HG03342 (cell line): ENCODE measurements at regions not wholly inside any gene's neighbourhood (a gene's known extent, or its start where the extent isn't known, plus 50 kb on each side); places are given as distances from the start of the nearest gene placed in this dataset.
"Not testable (repeated sequence)": the region's sequence is repeated elsewhere in the genome, so short reads cannot be mapped to it uniquely, and the experiment has no call there.

ENCODE experiments used
- ATAC-seq: cut with Tn5 transposase; IDR thresholded peaks from one replicate; pipeline ENCODE4 v1.9.1; 2021; ENCODE audit warnings: mild to moderate bottlenecking, moderate library complexity; ENCODE audit not compliant: unreplicated experiment

GRCh38 chr16:64375391-64375980 is 746.4 kb downstream of the CDH11 start:
- no peak for ATAC-seq

GRCh38 chr16:64370112-64370511 is 751.8 kb downstream of the CDH11 start:
- ATAC-seq = no peak

- ATAC-seq = no peak
Measured at GRCh38 chr16:64365448-64365931, 756.4 kb downstream of the CDH11 start.

GRCh38 chr16:64364894-64365293 is 757.0 kb downstream of the CDH11 start:
- ATAC-seq = no peak

- no peak for ATAC-seq
Measured at GRCh38 chr16:64364416-64364815, 757.4 kb downstream of the CDH11 start.

- ATAC-seq = no peak
Measured at GRCh38 chr16:64364016-64364415, 757.8 kb downstream of the CDH11 start.

GRCh38 chr16:64363039-64363438 is 758.8 kb downstream of the CDH11 start:
- ATAC-seq = no peak

GRCh38 chr16:64362193-64362592 is 759.7 kb downstream of the CDH11 start:
- no peak for ATAC-seq

GRCh38 chr16:64361753-64362152 is 760.1 kb downstream of the CDH11 start:
- ATAC-seq = no peak

GRCh38 chr16:64358291-64358690 is 763.6 kb downstream of the CDH11 start:
- ATAC-seq = no peak

- ATAC-seq = no peak
Measured at GRCh38 chr16:64356267-64356666, 765.6 kb downstream of the CDH11 start.

- ATAC-seq = no peak
Measured at GRCh38 chr16:64352246-64352645, 769.6 kb downstream of the CDH11 start.

GRCh38 chr16:64351121-64351520 is 770.7 kb downstream of the CDH11 start:
- no peak for ATAC-seq

GRCh38 chr16:64346080-64346479 is 775.8 kb downstream of the CDH11 start:
- ATAC-seq = no peak

GRCh38 chr16:64345142-64345541 is 776.7 kb downstream of the CDH11 start:
- no peak for ATAC-seq

GRCh38 chr16:64343820-64344443 is 777.9 kb downstream of the CDH11 start:
- not testable (repeated sequence) for ATAC-seq

- ATAC-seq = no peak
Measured at GRCh38 chr16:64343061-64343819, 778.6 kb downstream of the CDH11 start.

- not testable (repeated sequence) for ATAC-seq
Measured at GRCh38 chr16:64341336-64341735, 780.5 kb downstream of the CDH11 start.

GRCh38 chr16:64339052-64339770 is 782.7 kb downstream of the CDH11 start:
- no peak for ATAC-seq

GRCh38 chr16:64321881-64322280 is 800.0 kb downstream of the CDH11 start:
- ATAC-seq = no peak

- no peak for ATAC-seq
Measured at GRCh38 chr16:64321066-64321465, 800.8 kb downstream of the CDH11 start.
